Natural killer cell (primary cell): ENCODE measurements at regions not wholly inside any gene's neighbourhood (a gene's known extent, or its start where the extent isn't known, plus 50 kb on each side); places are given as distances from the start of the nearest gene placed in this dataset.

Source experiments
- ATAC-seq, 3 donors: fragments of 150-1000 bp in 2 of 3; fragments of 200-7000 bp in 1 of 3; cut with Tn5 transposase; 1 replicate in 1 of 3; 2 replicates in 2 of 3; pipeline ENCODE4 v1.10.0; 2021; ENCODE audit warnings: mild to moderate bottlenecking in 2 of 3, moderate library complexity in 2 of 3
- DNase-seq, 2 donors: peaks; one replicate each; pipeline versions ENCODE4 v3.0.0 to v3.0.0-alpha.2; 2013 to 2021; ENCODE audit warnings: mixed read lengths in 1 of 2
- H3K27ac ChIP-seq: one replicate; pipeline ENCODE4 v1.5.1; 2013; ENCODE audit warnings: mild to moderate bottlenecking, low read length
- H3K27me3 ChIP-seq: one replicate; pipeline ENCODE4 v1.6.1; 2013; ENCODE audit warnings: low read length; ENCODE audit not compliant: control insufficient read depth, insufficient read depth
- H3K36me3 ChIP-seq: one replicate; pipeline ENCODE4 v1.6.1; 2013; ENCODE audit warnings: low read length; ENCODE audit not compliant: control insufficient read depth, insufficient read depth
- H3K4me1 ChIP-seq: one replicate; pipeline ENCODE4 v1.6.1; 2013; ENCODE audit warnings: low read length; ENCODE audit not compliant: control insufficient read depth, insufficient read depth
- H3K4me3 ChIP-seq: one replicate; pipeline ENCODE4 v1.5.1; 2013; ENCODE audit warnings: low read length
- H3K9me3 ChIP-seq: one replicate; pipeline ENCODE4 v1.6.1; 2013; ENCODE audit warnings: low read length; ENCODE audit not compliant: control insufficient read depth, insufficient read depth
- H3K27ac Mint-ChIP-seq, 2 donors: one replicate each; pipeline ENCODE4 v1.8.0; 2022; ENCODE audit warnings: mild to moderate bottlenecking in 2 of 2, mixed read lengths in 2 of 2, moderate library complexity in 1 of 2
- H3K27me3 Mint-ChIP-seq, 2 donors: one replicate each; pipeline ENCODE4 v1.8.0; 2022; ENCODE audit warnings: low read depth in 2 of 2, mixed read lengths in 2 of 2
- H3K36me3 Mint-ChIP-seq: one replicate; pipeline ENCODE4 v1.8.0; 2022; ENCODE audit warnings: mixed read lengths
- H3K4me1 Mint-ChIP-seq, 2 donors: one replicate each; pipeline ENCODE4 v1.8.0; 2022; ENCODE audit warnings: mixed read lengths in 2 of 2
- H3K4me3 Mint-ChIP-seq: one replicate; pipeline ENCODE4 v1.8.0; 2022; ENCODE audit warnings: mild to moderate bottlenecking, moderate library complexity, mixed read lengths
- H3K9me3 Mint-ChIP-seq, 2 donors: one replicate each; pipeline ENCODE4 v1.8.0; 2022; ENCODE audit warnings: mixed read lengths in 2 of 2
- CTCF ChIP-seq: fragments of 200-600 bp; IDR thresholded peaks from one replicate; pipeline ENCODE4 v1.8.0; 2022; ENCODE audit warnings: antibody characterized with exemption
- WGBS: methylation state at CpG from one replicate; pipeline ENCODE4 v1.1.7; 2013; ENCODE audit warnings: missing lambda C conversion rate; ENCODE audit not compliant: insufficient coverage; 5-methylcytosine and 5-hydroxymethylcytosine counted together
- intact Hi-C: fragments of 100-400 bp; cut with micrococcal nuclease; formaldehyde crosslinking; loops from one replicate; pipeline ENCODE4 v1.14.2; 2022

GRCh38 chr13:111920306-111920931, 146.5 kb upstream of the SOX1 start:
- H3K4me3 Mint-ChIP-seq: no peak overlapping the region
- WGBS: 82% methylated on average over 21 of the region's 21 CpGs
- no peaks in the 10 kb centered on the region for H3K4me1 Mint-ChIP-seq
- H3K27me3 ChIP-seq: no peaks in the 10 kb centered on the region
- no peaks in the 10 kb centered on the region for H3K4me1 ChIP-seq
- TF ChIP-seq CTCF: no peak
- peaks cover 2 to 16% of the 10 kb centered on the region in 2 donors for H3K27me3 Mint-ChIP-seq
- H3K4me3 ChIP-seq: no peak overlapping the region
- H3K9me3 ChIP-seq: no peaks in the 10 kb centered on the region
- H3K27ac ChIP-seq: no peak overlapping the region
- intact Hi-C loops: no loop called here
- H3K36me3 Mint-ChIP-seq: no peaks in the 10 kb centered on the region
- no peaks in the 10 kb centered on the region for H3K9me3 Mint-ChIP-seq
- H3K27ac Mint-ChIP-seq: no peak overlapping the region
- no peaks in the 10 kb centered on the region for H3K36me3 ChIP-seq
- ATAC-seq: no peak
- no peak for DNase-seq

- Mint-ChIP-seq H3K4me3 (no peak overlapping the region), H3K4me1 (no peaks in the 10 kb centered on the region), H3K27ac (no peak overlapping the region), H3K36me3 (no peaks in the 10 kb centered on the region), H3K9me3 (no peaks in the 10 kb centered on the region), H3K27me3 (peaks cover 2 to 16% of the 10 kb centered on the region in 2 donors)
- intact Hi-C loops: no loop called here
- WGBS: 41% methylated on average over 30 of the region's 30 CpGs
- H3K4me1 ChIP-seq: no peaks in the 10 kb centered on the region
- no peak overlapping the region for H3K27ac ChIP-seq
- no peak for TF ChIP-seq CTCF
- no peaks in the 10 kb centered on the region for H3K27me3 ChIP-seq
- ATAC-seq (no peak), DNase-seq (no peak)
- no peaks in the 10 kb centered on the region for H3K9me3 ChIP-seq
- no peaks in the 10 kb centered on the region for H3K36me3 ChIP-seq
- no peak overlapping the region for H3K4me3 ChIP-seq
Observed at GRCh38 chr13:111920932-111921705, 145.8 kb upstream of the SOX1 start.

- H3K4me1 Mint-ChIP-seq: no peaks in the 10 kb centered on the region
- no peaks in the 10 kb centered on the region for H3K36me3 Mint-ChIP-seq
- 76% methylated on average over 10 of the region's 10 CpGs for WGBS
- no peaks in the 10 kb centered on the region for H3K9me3 ChIP-seq
- no peak overlapping the region for H3K4me3 ChIP-seq
- no peaks in the 10 kb centered on the region for H3K9me3 Mint-ChIP-seq
- no peak overlapping the region for H3K27ac Mint-ChIP-seq
- no peaks in the 10 kb centered on the region for H3K27me3 ChIP-seq
- no peak for TF ChIP-seq CTCF
- H3K4me3 Mint-ChIP-seq: no peak overlapping the region
- H3K27me3 Mint-ChIP-seq: peaks cover 2 to 16% of the 10 kb centered on the region in 2 donors
- H3K27ac ChIP-seq: no peak overlapping the region
- H3K4me1 ChIP-seq: no peaks in the 10 kb centered on the region
- H3K36me3 ChIP-seq: no peaks in the 10 kb centered on the region
- intact Hi-C loops: no loop called here
- DNase-seq (no peak), ATAC-seq (no peak)
Observed at GRCh38 chr13:111922086-111922485, 144.9 kb upstream of the SOX1 start.
